ENCODE measurements at regions not wholly inside any gene's neighbourhood (a gene's known extent, or its start where the extent isn't known, plus 50 kb on each side); places are given as distances from the start of the nearest gene placed in this dataset.
"Not testable (repeated sequence)": the region's sequence is repeated elsewhere in the genome, so short reads cannot be mapped to it uniquely, and the experiment has no call there.

DNA sequence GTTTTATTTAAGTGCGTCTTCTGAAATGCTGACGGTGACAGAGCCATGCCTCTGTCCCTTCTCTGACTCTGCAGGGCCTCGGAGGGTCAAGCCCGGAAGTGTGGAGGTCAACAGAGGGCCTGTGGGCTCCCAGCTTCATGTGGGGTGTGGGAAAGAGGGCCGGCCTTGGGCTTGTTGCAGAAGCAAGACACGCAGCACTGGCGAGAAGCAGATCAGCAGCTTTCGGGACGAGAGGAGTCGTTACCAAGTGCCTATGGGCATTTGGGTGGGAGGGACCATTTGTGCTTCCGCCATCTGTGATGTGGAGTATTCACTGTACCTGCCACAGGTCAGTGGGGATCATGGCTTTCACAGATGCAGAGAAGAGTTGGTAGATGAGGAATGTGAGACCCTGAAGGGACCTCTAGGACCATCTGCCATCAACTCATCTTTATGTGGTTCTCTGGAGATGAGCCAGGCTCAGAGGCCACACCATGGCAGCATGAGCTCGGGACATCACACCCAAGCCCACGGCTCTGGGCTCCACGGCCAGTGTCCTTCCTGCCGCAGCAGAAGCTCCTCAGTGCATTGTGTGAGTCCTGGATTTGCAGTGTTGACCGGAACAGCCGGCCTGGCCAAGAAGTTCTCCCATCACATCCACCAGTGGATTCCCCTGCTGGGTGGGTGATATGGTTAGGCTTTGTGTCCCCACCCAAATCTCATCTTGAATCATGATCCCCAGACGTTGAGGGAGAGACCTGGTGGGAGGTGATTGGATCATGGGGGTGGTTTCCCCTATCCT, 590.7 kb downstream of the TBC1D22A start:
- TF ChIP-seq CTCF (IDR thresholded peaks at IDR 0.05; ENCODE audit: low read depth, low read length, missing control alignments): no peak
- DNase-seq (ENCODE audit: low read depth): no peak
- H3K4me3 ChIP-seq (ENCODE audit: low read depth, low read length): no peak overlapping the region

- no peak overlapping the region for H3K4me3 ChIP-seq (ENCODE audit: low read depth, low read length)
- no peak for TF ChIP-seq CTCF (IDR thresholded peaks at IDR 0.05; ENCODE audit: low read depth, low read length, missing control alignments)
- no peak for DNase-seq (ENCODE audit: low read depth)
These were observed 589.6 kb downstream of the TBC1D22A start for GRCh38 chr22:47351836-47352579.

DNA sequence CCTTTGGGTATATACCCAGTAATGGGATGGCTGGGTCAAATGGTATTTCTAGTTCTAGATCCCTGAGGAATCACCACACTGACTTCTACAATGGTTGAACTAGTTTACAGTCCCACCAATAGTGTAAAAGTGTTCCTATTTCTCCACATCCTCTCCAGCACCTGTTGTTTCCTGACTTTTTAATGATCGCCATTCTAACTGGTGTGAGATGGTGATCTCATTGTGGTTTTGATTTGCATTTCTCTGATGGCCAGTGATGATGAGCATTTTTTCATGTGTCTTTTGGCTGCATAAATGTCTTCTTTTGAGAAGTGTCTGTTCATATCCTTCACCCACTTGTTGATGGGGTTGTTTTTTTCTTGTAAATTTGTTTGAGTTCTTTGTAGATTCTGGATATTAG, 583.8 kb downstream of the TBC1D22A start:
- not testable (repeated sequence) for H3K4me3 ChIP-seq (ENCODE audit: low read depth, low read length); DNase-seq (ENCODE audit: low read depth)

DNA sequence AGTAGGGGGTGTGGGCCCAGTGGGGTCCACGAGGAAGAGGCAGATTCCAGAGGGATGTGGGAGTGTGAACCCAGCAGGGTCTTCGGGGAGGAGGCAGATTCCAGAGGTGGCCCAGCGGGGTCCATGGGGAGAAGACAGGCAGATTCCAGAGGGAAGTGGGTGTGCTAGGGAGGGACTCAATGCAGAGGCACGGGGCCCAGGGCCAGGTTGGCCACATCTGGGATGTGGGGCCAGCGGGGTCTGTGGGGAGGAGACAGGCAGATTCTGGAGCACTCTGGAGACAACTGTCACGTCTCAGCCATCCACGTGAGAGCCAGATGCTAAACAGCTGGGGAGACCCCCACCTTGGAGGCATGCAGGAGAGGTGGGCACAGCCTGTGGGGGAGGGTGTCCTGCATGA, 582.6 kb downstream of the TBC1D22A start:
- TF ChIP-seq CTCF (IDR thresholded peaks at IDR 0.05; ENCODE audit: low read depth, low read length, missing control alignments): no peak

DNA sequence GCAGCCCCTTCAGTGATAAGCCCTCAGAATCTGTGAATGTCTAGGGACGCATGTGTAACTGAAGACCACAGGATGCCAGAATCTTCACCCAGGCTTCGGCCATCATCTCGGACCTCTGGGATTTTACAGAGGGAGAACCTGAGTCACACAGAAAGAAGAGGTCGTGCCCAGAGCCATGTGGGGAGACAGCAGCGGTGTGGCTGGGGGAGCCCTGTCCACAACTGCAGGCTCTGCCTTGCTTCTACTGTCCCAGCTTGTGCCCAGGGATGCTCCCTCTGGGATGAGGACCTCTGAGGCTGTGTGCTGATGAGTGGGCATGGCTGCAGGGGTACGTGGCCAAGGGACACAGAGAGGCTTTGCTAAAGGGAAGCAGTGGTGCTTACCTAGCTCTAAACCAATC, 582.0 kb downstream of the TBC1D22A start:
- no peak for TF ChIP-seq CTCF (IDR thresholded peaks at IDR 0.05; ENCODE audit: low read depth, low read length, missing control alignments)
- H3K4me3 ChIP-seq (ENCODE audit: low read depth, low read length): no peak overlapping the region
- no peak for DNase-seq (ENCODE audit: low read depth)

More for the DNA sequence above, 582.6 kb downstream of the TBC1D22A start:
- no peak overlapping the region for H3K4me3 ChIP-seq (ENCODE audit: low read depth, low read length)
- DNase-seq (ENCODE audit: low read depth): no peak

GRCh38 chr22:47343611-47344010, 581.2 kb downstream of the TBC1D22A start:
- DNase-seq (ENCODE audit: low read depth): no peak

More at GRCh38 chr22:47343611-47344010, 581.2 kb downstream of the TBC1D22A start:
- no peak for TF ChIP-seq CTCF (IDR thresholded peaks at IDR 0.05; ENCODE audit: low read depth, low read length, missing control alignments)
- H3K4me3 ChIP-seq (ENCODE audit: low read depth, low read length): no peak overlapping the region
